ENCODE measurements at regions not wholly inside any gene's neighbourhood (a gene's known extent, or its start where the extent isn't known, plus 50 kb on each side); places are given as distances from the start of the nearest gene placed in this dataset.

DNA sequence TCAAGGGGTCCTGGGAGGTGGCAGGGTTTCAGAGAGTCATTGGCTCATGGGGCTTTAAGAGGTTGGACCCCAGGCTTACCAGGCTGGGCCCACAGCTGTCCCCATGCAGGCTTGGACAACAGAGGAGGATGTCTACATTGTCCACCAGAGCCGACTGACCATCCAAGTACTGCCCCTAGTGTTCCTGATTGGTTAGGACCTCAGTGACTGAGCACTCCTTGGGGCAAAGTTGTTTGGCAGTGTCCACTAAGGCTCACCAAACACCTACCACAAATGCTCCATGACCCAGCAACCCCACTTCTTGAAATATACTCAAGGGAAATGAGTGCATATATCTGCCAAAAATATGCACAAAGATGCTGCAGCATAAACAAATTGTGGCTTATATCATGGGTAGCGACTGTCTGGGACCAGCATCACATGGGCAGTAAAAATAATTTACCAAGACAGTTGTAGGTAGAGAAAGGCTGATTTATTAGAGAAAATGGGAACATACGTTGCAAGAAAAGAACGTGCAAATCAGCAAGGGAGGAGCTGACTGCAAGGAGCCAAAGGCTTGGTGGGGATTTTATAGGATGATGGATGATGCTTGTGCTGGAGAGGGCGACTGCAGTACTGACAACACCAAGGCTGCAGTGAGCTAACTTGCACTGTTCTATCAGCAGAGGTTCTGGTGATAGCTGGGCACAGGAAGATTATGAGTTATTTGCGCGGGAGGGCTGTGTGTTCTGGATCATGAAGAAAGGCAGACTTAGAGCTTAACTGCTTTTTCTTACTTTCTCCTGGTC lies 265.2 kb downstream of the GADD45G start:
- no peak for DNase-seq

DNA sequence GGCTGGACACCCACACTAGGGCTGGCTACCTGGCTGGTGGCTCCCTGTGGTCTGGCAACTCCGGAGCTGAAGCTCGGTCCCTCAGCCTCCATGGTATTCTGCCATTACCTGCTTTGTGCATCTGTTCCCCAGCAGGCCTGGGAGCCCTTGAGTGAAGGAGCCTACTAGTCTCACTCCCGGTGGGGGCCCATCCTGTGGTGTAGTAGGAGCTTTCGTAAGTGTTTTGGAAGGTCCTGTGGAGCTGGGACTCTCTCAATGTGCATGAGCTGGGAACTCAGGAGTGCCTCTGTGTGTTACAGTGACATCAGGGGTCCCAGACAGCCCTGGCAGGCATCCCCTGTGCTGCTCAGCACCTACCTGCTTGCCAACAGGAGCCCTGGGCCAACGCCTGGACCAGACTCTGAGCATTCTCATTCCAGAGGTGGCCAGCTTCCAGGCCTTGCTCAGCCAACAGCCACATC lies 267.1 kb downstream of the GADD45G start:
- DNase-seq = no peak

DNA sequence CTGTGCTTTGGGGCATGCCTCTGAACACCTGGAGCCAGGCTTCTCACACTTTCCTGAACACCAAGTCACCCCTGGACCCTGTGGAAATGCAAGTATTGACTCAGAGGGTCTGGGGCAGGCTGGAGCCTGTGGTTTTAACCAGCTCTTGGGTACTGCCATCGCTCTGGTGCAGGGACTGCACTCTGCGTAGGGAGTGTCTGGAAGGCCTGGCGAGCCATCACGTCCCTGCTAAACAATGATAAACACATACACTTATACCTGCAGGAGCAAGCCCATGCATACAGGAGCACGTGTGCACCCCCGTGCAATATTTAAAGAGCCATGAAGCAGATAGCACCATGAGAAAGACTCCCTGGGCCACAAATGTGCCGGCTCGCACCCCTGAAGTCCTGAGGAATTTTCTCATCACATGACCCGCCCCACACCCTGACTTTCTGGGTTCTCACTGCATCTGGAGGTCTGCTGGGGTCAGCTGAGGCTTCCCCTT lies 267.7 kb downstream of the GADD45G start:
- DNase-seq = no peak

DNA sequence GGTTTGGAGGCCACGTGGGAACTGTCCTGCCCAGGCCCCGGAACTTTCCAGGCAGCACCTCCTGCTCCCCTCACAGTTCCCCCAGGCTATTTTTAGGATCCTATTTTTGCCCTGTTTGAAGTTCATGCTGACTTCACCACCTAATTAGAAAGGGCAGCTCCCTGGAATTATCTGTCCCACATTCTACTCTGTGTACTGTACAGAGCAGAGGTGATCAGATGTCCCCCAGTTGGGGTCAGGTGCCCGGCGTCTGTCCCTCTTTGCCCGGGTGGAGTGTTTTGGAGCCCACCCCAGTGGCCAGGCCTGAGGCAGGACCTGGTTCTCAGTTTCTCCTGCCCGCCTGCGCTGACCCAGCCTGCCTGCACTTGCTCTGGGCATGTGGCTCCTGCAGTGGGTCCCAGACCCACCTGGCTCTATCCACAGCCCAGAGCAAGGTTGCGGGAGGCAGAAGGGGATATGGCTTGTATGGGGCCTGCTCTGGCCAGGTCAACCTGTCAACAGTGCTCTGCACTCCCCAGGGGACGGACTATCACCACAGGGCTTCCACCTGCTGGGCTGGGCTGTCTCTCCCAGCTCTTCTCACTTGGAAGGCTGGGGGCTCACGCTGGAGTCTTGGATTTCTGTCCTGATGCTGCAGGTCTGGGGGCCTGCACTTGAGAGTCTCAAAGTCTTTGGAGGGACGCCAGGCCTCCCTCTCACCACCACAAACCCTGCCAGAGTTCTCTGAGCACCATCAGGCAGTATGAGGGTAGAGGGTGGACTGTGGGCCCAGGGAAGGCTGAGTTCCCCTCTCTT lies 268.3 kb downstream of the GADD45G start:
- DNase-seq = no peak

DNA sequence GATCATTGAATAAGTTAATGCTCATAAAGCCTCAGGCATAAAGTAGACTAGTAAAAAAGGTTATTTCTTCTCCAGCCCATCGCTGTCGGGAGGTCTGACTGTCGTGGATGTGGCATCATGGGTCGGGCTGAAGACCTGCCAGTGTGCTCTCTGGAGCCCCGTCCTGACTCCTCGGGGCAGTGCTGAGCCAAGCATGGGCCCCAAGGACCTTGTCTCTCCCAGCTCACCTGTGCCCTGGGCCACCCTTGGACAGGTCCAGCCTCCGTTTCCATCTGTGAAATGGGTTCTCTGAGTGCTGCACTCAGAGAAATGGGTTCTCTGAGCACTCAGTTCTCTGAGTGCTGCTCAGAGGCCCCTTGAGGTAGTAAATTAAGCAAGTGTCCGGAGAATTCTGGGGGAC lies 269.0 kb downstream of the GADD45G start:
- no peak for DNase-seq

DNA sequence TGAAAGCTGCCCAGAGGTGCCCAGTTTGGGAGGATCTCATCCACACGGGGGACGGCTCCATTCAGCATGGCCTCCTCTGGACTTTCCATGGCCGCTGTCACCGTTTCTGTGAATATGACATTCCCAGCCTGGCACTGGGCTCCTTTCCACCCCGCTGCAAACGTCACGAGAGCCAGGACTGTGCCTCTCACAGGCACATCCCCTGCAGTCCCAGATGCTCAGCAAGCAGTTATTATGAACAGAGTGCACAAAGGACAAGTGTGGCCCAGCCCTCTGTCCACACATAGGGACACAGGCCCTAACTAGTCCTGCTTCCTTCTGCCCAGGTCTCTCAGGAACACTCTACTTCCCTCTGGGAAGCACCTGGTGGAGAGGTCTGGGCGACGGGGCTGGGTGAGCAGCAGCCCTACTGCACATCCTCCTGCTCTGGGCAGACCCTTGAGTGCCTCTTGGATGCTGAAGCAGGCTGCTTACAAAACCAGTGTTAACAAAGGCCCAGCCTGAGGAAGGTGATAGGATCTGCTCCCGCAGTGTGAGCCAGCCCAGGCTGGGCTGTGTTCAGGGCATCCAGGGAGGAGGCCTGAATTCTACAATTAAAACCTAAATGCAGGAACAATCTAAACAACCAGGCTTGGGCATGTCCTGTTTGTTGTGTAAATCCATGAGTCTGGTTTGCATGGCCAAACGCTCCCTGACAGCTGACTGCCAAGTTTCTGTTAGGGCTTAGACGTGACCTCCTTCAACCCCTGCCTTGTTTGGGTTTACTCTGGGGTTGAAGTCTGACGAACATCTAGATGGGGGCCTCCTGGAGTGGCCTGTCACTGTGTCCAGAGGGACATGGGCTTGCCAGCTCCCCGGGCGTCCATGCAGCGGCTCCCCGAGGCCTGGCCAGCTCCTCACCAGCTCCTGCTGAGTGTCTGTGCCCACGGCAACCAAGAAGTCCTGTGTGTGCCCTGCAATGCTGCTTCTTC lies 269.8 kb downstream of the GADD45G start:
- DNase-seq = no peak

DNA sequence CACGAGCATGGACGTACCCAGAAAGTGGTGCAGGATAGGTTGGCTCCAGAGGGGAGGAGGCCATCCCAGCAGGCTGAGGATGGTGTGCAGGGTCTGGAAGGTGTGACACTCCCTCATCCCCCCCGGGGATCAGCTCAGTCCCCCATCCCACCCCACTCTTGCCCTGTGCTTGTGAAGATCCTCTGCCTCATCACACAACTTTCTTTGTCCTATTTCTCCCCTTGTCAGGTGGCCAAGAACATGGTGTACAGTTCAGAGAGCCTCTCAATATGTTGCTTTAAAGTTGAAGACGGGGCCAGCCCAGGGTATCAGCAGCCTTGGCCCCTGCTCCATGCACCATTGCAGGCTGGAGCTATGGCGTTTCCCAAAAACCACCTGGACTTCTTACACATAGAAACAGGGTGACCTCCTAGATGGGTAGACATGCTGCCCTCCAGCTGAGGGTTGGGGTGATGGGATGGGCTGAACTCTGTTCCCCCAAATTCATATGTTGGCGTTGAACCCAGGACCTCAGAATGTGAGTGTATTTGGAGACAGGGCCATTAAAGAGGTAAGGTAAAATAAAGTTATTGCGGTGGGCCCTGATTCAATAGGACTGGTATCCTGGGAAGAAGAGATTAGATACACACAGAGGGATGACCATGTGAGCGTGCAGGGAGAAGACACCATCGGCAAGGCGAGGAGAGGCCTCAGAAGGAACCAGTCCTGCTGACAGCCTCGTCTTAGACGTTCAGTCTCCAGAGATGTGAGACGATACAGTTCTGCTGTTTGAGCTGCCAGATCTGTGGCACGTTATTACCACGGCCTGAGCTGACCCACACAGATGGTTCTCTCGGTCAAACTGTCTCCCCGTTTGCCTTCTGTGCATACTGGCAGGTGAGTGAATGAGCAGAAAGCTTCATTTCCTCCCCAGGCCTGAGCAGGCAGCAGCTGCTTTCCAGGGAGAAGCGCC lies 272.5 kb downstream of the GADD45G start:
- no peak for DNase-seq

DNA sequence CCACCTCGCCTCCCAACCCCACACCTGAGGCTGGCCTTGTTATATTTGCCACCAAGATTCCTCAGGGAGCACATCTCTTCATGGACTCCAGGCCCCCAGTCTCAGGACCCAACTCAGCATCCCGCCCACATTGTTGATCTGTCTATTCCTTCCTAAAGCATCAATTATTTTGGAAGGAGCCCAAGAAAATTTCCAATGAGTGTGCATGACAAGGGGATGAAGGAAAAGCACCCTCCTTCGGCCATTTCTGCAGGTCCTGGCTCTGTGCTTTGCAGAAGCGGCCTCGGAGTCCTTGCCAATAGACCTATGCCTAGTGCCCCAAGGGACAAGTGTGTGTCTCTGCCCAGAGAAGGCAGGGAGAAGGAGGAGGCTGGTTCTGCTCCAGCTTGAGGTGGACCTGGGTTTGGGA lies 273.2 kb downstream of the GADD45G start:
- no peak for DNase-seq

DNA sequence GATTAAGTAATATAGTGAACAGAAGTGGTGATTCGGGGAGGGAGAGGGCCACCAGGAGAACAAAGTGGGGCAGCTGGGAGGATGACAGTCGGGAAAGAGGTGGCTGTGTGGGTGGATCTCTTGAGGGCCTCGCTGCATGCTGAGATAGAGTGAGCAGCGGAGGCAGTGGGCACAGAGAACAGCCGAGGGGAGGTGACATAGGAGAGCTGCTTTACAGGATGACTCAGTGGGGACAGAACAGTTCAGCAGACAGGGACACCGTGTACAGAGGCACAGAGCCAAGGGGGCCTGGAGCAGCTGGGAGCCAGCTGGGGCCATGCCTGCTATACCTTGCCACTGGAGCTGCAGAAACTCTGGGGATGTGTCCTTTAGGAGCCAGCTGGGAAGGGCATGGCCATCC lies 273.9 kb downstream of the GADD45G start:
- no peak for DNase-seq

DNA sequence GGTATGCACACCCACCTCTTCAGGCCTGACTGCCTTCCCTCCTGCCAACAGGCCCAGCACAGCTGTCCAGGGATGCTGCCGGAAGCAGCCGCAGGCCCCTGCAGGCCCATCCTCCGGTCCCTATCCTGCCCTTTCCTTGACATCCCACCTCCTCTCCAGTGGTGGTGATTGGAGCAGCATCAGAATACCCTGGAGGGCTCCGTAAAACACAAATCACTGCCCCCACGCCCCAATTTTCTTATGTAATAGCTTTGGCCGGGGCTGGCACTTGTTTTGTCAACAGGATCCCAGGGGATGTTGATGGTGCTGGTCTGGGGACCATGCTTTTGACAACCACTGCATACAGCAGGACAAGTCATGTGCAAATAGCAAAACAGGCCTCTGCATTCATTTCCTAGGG lies 274.5 kb downstream of the GADD45G start:
- DNase-seq = no peak

DNA sequence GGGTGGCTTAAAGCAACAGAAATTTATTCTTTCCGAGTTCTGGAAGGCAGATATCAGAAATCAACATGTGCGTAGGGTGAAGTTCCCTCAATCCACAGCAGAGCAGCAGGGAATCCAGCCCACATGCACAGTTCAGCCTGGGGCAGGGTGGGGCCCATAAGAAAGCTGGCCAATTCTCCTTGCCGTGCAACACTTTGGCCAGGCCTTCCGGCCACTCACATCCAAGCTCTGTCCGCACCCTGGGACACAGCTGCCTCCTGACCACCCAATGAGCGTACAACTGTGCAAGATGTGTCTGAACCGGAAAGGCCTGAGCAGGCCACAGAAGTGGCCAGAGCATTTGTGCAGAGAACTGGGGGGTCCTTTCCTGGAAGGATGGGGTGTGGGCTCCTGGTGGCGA lies 274.9 kb downstream of the GADD45G start:
- no peak for DNase-seq

DNA sequence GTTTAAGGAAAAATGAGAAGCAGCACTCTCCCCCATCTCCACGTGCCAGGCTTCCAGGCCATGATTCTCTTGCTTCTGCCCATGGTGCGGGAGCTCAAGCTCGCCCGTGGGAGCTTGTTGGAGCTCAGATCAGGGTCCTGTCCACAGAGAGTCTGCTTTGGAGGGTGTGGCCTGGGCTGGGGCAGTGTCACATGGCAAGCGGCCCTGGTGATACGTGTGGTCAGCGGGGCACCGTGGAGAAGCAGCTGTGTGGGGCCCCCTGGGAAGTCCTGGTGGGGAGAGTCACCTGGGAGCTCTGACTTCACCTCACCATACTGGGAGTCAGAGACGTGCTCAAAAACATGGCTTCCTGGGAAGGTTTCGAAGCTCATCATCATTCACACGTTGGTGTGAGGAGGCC lies 275.3 kb downstream of the GADD45G start:
- DNase-seq = no peak

DNA sequence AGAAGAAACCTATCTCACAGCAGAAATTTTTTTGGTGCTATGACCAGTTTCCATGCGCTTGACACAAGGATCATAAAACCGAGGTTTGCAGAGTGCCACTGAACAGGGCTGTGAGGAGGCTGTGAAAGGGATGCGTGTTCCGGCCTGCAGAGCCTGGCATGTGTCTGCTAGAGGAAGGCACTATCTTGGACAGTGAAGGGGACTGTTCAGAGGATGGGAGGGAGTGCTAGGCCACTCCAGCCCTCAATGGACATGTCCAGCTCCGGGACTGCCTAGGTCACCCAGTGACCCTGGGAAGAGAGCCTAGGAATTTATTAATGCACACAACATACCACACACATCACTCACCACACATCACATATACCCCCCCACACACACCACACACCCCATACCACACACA lies 275.9 kb downstream of the GADD45G start:
- no peak for DNase-seq

DNA sequence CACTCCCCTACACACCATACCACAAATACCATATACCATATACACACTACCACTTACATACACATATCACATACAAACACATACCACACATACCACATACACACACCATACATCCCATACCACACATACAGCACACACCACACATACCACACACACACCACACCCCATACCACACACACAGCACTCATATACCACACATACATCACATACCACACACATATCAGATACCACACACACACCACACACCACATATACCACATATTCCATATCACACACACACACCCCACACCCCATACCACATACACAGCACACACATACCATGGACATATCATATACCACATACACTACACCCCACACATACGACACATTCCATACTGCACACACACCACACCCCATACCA lies 276.6 kb downstream of the GADD45G start:
- no peak for DNase-seq

DNA sequence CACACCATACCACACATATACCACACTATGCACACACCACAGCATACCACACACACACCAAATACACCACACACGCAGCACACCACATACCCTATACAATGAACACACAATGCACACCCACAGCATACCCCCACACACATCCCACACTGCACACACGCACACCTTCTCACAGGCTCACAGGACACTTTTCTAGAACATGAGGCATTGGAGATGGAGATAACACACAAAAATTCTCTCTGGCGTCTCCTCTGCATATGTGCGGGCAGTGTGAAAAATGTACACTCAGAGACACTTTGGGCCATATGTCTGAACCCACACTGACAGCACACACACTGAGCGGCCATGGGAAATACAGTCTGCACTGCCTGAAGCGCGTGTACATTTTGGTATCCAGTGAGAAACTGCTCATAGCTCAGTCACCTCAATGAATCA lies 278.1 kb downstream of the GADD45G start:
- no peak for DNase-seq

DNA sequence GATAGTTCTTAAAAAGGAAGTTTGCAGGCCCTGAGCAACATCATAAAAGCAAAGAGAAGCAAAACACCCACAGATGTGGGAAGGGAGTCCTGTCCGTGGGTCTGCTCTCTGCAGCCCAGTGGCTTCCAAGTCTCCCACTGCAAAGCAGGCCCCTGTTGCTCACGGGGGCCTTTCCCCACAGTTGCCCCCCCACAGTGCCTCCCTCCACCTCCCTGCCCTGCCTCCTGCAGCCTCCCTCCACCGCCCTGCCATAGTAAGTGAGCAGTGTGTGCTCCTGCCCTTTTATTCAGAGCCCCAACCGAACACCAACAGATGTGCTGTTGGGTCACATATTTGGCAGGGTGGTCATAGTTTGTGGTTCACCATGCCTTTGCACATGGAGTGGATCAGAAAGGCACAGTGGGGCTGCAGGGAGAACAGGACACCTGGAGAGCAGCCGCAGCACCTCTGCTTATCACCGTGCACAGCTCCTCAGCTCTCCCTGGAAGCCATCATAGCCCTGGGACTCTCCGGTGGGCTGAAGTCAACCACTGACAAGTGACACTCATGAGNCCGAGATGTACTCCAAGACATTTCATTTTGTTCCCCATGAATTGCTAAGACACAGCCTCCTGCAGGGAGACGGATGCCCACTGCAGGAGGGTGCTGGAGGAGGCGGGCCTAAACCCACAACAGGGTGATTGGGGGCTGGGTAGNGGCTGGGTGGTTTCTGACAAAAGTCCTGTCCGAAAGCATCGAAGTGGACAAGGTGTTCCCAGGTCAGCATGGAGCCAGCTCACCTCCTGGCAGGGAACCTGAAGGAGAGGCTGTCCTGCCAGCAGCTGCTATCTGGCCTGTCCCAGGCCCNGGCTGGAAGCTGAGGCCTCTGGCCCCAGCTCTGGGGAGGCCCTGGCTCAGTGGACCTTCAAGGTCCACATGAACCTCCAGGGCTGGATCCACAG lies 278.9 kb downstream of the GADD45G start:
- no peak for DNase-seq

DNA sequence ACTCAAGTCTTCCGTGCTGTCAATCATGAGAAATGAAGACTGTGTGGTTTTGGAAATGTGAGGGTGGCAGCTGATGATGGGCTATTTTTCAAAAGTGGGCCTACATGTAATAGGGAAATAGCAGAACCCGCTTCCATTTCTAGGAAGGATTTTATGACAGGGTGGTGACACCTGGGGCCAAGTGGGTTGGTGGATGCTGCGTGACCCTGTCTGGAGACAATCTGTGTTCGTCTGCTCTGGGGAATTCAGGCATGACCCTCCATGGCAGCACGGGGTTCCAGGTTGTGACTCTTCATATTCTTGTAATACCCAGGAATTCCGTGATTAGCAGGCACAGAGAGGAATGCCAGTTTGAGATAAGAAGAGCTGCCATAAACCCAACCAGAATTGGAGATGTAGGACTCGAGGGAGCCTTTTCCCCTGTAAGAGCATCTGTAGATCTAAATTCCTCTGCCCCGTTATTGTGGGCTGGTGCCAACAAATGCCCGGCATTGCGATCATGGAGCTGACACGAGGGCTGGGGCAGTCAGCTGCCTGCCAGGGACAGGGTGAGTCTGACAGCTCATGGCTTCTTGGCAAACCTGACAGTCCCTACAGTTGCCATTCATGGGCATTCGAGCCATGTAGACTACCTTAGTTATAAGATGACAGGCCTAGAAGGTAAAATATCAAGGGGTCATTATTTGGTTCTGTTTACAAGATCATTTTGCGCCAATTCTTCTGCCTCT lies 279.7 kb downstream of the GADD45G start:
- DNase-seq = no peak

DNA sequence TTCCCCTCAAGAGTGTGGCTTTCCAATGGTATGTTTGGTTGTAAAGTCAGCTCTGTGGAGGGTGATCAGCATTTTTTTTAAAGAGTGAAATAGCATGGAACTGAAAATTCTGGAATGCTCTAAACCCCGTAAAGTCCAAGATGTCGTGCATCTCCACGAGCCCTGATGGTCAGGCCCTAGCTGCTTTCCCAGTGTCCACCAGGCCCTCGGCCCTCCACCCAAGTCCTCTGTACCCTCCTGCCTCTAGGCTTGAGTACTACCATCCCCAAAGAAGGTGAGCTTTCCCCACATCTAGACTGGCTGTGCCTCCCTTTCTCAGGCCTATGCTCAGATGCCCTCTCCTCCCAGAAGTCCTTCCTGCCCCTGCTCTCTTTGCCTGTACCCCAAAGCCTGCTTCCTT lies 280.3 kb downstream of the GADD45G start:
- no peak for DNase-seq

DNA sequence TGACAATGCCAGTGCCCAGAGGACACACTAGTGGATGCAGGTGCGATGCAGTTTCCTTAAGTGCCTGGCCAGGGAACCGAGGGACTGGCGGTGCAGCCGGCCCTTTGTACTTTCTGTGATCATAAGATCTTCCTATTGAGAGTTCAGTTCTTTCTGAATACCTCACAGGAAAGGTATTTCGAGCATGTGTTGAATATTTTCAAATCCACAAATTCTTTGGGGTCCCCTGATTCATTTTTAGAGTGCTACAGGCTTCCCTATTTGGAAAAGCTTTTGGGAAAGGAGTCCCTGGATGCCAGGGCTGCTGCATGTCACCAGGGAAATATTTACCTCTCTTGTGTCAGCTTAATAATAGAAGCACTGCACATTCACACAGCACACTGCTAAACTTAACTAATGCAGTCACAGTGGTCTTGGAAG lies 281.5 kb downstream of the GADD45G start:
- DNase-seq = no peak

DNA sequence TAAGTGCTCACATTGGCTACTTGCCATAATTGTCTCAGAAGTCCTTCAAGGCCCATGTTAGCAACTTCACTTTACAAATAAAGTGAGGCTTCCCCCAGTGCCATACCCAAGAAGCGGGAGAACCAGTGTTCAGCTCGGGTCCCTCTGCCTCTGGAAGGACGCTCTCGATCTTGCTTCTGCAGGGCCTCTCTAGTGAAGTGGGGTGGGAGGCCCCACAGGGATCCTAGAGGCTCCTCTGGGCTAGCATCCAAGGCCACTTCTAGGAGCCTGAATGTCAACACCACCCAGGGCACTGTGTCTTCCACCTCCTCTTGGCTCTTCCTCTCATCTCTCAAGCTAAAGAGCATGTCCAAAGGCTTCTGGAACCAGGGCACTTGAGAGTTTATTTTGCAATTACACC lies 282.5 kb downstream of the GADD45G start:
- DNase-seq = no peak
